ENCODE measurements at regions not wholly inside any gene's neighbourhood (a gene's known extent, or its start where the extent isn't known, plus 50 kb on each side); places are given as distances from the start of the nearest gene placed in this dataset.
"Not testable (repeated sequence)": the region's sequence is repeated elsewhere in the genome, so short reads cannot be mapped to it uniquely, and the experiment has no call there.

DNA sequence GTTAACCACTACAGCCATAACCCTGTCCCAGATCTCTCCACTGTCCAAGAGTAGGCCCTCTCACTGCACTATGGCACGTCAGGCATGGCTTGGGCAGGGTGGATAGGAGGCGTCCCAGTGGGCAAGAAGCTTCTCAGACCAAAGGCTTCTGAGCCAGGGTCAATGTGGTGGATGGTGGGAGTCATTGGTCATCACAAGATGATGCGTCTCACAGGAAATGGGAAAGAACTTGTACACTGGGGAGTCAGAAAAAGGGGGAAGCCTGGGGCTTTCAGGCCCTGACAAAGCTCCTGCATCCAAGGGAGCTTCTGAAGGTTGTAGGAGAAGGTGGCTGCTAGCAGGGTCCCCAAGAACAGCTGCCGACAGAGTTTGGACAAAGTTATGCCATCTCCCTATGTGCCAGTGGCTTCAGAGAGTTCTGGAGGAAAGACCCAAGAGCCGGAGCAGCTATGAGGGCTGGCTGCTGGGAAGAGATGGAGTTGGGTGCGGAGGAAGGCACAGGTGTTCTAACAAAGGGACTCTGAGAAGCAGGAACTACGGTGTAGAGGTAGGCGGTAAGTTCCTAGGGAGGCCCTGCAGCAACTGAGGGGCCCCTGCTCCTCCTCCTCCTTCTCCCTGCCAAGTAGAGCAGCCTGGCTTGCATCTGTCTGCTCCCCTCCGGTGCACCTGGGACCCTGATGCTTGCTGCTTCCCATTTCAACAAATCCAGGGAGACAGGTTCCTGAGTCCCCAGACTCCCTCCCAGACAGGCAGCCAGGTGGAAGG, 81.1 kb downstream of the ARL6IP4 start:
- no peak for DNase-seq

DNA sequence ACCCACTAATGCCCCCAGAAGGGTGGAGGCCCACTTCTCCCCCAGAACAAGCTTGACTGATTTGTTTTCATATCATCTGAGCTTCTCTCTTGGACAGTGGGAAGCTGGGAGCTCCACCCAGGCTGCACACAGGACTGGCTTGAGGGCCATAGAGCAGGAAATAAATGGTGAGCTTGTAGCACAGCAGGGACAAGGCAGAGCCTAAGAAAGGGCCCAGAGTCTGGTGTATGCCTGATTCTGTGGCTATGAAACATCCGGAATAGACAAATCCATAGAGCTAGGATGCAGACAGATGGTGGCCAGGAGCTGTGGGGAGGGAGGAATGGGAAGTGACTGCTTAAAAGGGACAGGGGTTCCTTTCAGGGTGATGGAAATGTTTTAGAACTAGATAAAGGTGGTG, 79.0 kb downstream of the ARL6IP4 start:
- no peak for DNase-seq

- no peak for DNase-seq
These were observed 78.5 kb downstream of the ARL6IP4 start for GRCh38 chr12:123058980-123059379.

DNA sequence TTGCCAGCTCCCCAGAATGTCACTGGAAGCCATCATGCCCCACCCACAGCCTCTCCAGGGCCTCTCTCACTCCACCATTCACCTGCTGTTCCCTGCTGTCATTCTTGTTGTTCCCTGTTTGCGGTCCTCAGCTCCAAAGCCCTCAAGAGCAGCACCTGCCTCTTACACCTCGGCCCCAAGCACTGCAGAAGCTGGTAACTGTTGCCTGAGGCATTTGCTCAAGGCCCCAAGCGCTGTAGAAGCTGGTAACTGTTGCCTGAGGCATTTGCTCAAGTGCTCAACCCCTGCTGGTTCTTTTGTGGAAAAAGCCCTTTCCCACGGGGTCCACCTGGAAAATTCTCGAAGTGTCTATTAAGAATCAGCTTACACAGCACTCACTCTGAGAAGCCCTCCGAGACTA, 78.0 kb downstream of the ARL6IP4 start:
- no peak for DNase-seq

- no peak for DNase-seq
These were observed 77.2 kb downstream of the ARL6IP4 start for GRCh38 chr12:123057513-123058265.

- DNase-seq, result no peak
These were observed 76.2 kb downstream of the ARL6IP4 start for GRCh38 chr12:123056709-123057108.

DNA sequence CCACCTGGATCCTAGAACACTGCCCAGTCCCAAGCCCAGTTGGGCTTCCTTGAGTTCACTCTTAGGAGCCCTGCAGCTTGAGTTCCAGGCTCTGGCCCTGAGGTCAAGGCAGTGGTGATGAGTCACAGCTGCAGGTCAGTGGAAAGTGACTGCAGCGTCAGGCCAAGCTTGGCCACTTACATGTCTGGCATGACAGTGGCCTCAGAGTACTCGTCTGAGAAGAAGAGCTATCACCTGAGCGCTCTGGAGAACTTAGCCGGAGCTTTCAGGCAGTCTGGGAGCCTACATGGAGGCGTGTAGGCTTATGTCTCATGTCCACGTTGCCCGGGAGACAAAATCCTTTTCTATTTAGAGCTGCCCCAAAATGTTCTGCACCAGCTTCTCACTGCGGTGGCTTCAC, 75.6 kb downstream of the ARL6IP4 start:
- DNase-seq, result no peak

DNA sequence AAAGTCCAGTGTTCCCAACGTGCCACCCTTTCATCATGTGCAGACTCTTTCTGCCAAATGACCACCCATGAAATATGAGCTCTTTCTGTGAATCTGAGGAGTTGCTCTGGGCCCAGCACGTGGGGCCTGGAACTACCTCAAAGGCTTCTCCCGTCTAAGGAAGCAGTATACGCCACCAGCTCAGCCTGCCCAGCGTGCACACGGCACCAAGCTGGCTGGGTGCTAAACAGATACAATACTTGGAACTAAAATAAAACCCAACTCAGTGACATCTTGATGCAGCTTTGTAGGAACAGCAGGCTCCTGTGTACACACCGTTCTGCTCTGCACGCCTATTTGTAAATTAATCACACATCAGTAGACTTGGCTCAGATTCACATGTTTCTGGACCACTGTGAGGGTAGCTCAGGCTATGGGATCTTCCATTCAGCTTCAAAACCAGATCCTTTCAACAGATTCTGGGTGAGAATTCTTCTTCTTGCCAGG, 74.8 kb downstream of the ARL6IP4 start:
- DNase-seq, result no peak

GRCh38 chr12:123054371-123054770, 73.9 kb downstream of the ARL6IP4 start:
- DNase-seq, result no peak

- DNase-seq, result no peak
These were observed 71.1 kb downstream of the ARL6IP4 start for GRCh38 chr12:123051556-123051955.

DNA sequence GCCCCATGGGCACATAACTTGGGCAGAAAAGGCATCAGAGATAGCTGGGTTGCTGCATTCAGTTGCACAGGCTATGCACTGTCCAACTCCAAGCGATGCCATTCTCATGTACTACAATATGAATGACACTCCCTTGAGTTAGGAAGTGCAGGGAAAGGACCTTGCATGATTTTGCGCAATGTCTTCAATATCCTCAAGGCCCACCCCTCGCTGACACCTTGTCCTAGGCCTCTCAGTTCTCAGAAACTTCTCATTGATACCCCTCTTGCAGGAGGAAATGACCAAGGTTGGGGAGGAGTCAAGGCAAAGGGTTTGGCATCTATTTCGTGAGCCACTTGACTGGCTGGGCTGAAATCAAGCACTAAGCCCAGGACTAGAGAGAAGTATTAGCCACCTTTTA, 70.4 kb downstream of the ARL6IP4 start:
- DNase-seq, result no peak

DNA sequence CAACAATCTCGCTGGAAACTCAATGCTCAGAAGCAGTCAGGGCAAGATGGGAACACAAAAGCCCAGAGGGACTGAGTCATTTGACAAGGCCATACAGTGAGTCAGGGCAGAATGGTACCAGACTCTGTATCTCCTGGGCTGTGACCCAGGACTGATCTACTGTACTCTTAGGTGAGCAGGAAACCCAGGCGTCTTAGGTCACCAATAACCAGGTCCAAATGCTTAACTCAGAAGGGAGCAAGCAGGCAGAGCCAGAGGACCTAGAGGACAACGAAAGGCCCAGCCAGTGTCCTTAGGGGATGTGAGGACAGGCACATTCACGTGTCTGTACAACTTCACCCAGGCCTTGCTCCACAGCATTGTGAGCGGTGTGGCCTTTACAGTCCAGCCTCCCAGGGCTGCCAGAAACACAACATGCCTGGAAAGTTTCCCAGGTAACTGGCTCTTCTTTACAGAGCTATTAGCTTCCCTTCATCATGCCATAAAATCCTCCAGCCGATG, 69.9 kb downstream of the ARL6IP4 start:
- DNase-seq, result no peak

DNA sequence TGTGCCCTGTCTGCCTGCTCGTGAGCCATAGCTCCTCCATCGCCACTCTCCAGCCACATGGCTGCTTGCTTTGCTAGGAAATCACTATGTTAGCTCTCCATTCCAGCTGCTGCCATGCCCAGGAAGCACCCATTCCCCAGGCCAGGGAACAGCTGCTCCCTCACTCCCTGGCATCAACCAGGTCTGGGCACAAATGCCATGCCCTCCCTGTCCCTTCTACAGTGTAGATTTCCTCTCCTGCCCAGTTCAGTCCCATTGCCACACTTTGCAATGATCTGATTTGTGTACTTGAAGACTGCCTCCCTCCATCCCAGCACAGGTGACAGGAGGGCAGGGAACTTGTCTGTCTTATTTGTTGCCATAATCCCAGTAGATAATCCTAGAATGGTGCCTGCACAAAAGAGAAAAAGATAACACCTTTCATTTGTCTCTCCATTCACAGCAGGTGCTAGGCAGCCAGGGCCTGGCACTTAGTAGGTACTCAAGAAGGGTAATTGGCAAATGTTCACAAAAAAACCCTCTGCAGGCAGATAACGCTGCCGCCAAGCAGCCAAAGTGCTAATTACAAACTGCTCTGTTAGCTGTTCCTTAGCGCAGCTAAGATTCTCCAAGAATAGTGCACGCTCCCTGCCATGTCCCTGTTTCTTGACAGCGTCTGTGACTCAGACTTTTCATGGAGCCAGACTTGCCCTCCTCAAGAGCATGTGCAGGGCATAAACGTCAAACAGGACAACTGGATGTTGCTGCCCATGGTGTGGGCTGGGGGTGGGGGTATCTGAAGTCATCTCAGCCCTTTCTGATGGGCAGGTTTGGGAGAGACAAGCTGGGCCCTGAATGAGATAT, 69.1 kb downstream of the ARL6IP4 start:
- DNase-seq, result no peak

DNA sequence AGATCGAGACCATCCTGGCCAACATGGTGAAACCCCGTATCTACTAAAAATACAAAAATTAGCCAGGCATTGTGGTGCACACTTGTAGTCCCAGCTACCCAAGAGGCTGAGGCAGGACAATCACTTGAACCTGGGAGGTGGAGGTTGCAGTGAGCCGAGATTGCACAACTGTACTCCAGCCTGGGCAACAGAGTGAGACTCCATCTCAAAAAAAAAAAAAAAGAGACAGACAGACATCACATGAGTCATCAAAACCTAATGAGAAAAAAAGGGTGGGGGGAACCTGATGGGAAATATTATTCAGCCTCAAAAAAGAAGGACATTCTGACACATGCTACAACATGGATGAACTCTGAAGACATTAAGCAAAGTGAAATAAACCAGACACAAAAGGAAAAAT, 67.4 kb downstream of the ARL6IP4 start:
- DNase-seq, result not testable (repeated sequence)

DNA sequence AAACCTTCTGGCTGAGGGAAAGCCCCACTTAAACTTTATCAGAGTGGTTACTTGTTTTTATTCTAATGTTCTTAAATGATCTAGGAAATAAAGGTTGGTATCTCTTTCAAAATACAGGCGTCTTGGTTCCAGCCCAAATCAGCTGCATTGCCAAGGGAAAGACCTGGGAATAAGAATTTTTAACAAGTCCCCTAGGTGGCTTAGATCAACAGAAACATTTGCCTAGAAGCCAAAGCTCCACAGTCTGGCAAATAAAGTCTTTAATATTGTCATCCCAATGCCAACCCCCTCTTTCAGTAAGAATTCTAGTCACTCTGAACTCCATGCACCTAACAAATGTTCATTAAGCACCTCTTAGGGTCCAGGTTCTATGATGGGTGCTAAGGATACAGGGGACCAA, 66.8 kb downstream of the ARL6IP4 start:
- DNase-seq, result no peak

GRCh38 chr12:123046431-123046830, 66.0 kb downstream of the ARL6IP4 start:
- DNase-seq, result no peak

DNA sequence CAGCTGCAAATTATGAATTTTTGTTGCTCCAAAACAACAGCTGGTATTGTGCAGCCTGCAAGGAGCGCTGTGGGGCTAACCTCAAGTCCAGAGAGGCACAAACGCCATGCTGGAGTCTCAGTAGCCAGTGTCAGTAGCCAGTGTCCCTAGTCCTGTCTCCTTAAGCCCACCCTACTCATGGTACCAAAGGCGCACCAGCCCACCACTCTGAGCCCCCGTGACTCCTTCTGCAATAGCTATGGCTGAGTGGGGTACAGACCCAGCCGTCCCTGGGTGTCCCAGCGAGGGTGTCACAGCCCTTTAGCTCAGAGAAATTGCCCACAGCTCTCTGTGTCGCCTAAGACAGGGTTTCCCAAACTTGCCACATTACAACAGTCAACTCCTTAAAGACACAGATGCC, 65.2 kb downstream of the ARL6IP4 start:
- DNase-seq, result no peak

DNA sequence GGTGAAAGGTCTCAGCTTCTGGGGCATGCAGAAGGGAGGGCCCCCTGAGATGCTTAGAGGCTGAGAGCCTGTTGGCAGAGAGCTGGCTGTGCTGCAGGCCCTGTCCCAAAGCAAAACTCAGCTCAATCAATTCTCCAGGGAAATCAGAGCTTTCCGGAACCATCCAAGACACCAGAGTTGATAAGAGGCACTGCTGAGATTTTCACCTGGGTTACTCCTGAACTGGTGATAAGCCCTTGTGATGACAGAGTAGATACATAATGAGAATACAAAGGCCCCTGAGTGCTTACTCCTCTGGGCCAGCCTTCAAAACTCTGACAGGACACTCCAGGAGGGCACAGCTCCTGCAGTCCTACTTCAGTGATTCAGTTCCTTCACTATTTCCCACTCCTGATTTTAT, 63.9 kb downstream of the ARL6IP4 start:
- no peak for DNase-seq

- peak; percentile 34 for DNase-seq
These were observed 63.1 kb downstream of the ARL6IP4 start for GRCh38 chr12:123043536-123044001.

DNA sequence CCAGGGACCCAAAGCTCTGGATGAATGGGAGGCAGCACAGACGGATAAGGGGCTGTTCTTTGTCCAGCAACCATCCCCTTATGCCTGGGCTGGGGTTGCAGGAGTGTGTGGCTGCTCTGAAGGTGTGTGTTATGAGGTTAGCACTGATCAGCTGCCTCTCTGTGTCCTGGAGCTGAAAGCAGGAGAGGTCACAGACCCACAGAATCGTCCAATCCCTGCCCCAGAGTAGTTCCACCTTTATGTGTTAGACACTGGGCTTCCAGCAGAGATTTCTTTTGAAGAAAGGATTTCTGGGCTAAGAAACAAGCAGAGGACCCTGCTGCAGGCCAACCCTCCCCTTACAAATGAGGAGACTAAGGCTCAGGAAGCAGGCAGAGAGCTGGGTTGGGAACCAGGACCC, 62.4 kb downstream of the ARL6IP4 start:
- DNase-seq, result no peak

DNA sequence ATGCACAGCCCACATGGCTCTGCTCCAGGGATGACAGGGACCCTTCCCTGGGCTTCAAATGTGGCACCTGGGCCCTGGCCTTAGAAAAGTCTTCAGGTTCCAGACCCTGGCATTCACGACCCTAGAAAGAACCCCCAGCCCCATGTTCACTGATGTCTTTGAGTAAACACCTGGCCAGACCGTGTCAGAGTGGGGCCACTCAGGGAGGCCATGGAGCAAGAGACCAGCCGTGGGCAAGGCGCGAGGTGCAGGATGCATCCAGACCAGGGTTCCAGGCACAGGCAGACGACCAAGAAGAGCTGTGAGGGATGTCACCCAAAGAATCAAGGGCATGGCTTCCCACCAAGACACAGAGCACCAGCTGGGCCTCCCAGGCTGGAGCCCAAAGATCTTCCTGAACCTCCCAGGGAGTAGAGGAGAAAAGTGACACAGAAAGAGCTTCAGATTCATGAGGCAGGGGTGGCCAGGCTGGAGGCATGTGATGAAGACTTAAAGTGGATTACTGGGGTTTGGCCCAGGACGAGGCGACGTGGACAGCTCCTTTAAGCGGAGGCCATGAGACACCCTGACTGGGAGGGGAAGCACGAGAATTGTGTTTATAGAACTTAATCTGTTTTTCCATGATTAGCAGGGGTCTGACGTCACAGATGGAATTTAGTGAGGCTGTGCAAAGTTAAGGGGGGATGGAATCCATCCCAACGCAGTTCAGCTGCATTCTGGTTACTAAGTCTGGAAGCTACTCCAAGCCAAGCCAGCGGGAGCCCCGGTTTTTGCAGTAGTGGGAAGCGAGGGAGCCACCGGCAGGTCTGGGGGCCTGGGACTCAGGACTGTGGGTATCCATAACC, 61.6 kb downstream of the ARL6IP4 start:
- DNase-seq, result no peak
